ENCODE measurements at regions not wholly inside any gene's neighbourhood (a gene's known extent, or its start where the extent isn't known, plus 50 kb on each side); places are given as distances from the start of the nearest gene placed in this dataset.

GRCh38 chrX:13398839-13399238, 79.0 kb upstream of the ATXN3L start:
- Mint-ChIP-seq H3K27ac (ENCODE audit: unreplicated experiment) (no peak overlapping the region), H3K4me3 (ENCODE audit: unreplicated experiment) (no peak overlapping the region)

GRCh38 chrX:13397878-13398818, 78.3 kb upstream of the ATXN3L start:
- H3K27ac Mint-ChIP-seq (ENCODE audit: unreplicated experiment), result no peak overlapping the region
- H3K36me3 Mint-ChIP-seq (ENCODE audit: unreplicated experiment), result no peaks in the 10 kb centered on the region
- peaks cover 3% of the 10 kb centered on the region for H3K4me1 Mint-ChIP-seq (ENCODE audit: low read depth, unreplicated experiment)
- DNase-seq, result no peak
- peaks cover 1% of the 10 kb centered on the region for H3K27me3 Mint-ChIP-seq (ENCODE audit: unreplicated experiment)
- TF ChIP-seq CTCF (IDR thresholded peaks at IDR 0.05; ENCODE audit: partially characterized antibody, unreplicated experiment), result no peak
- H3K4me3 Mint-ChIP-seq (ENCODE audit: unreplicated experiment), result no peak overlapping the region
- H3K9me3 Mint-ChIP-seq (ENCODE audit: unreplicated experiment), result no peaks in the 10 kb centered on the region

More at GRCh38 chrX:13398839-13399238, 79.0 kb upstream of the ATXN3L start:
- DNase-seq, result no peak
- Mint-ChIP-seq H3K27me3 (ENCODE audit: unreplicated experiment) (peaks cover 3% of the 10 kb centered on the region), H3K36me3 (ENCODE audit: unreplicated experiment) (no peaks in the 10 kb centered on the region), H3K9me3 (ENCODE audit: unreplicated experiment) (no peaks in the 10 kb centered on the region), H3K4me1 (ENCODE audit: low read depth, unreplicated experiment) (peaks cover 7% of the 10 kb centered on the region)
- no peak for TF ChIP-seq CTCF (IDR thresholded peaks at IDR 0.05; ENCODE audit: partially characterized antibody, unreplicated experiment)

GRCh38 chrX:13396924-13397323, 77.1 kb upstream of the ATXN3L start:
- Mint-ChIP-seq H3K9me3 (ENCODE audit: unreplicated experiment) (no peaks in the 10 kb centered on the region), H3K27me3 (ENCODE audit: unreplicated experiment) (peaks cover 1% of the 10 kb centered on the region), H3K27ac (ENCODE audit: unreplicated experiment) (no peak overlapping the region), H3K36me3 (ENCODE audit: unreplicated experiment) (no peaks in the 10 kb centered on the region), H3K4me3 (ENCODE audit: unreplicated experiment) (no peak overlapping the region), H3K4me1 (ENCODE audit: low read depth, unreplicated experiment) (peaks cover 3% of the 10 kb centered on the region)
- no peak for DNase-seq
- TF ChIP-seq CTCF (IDR thresholded peaks at IDR 0.05; ENCODE audit: partially characterized antibody, unreplicated experiment), result no peak

GRCh38 chrX:13389501-13389900, 69.6 kb upstream of the ATXN3L start:
- H3K36me3 Mint-ChIP-seq (ENCODE audit: unreplicated experiment), result no peaks in the 10 kb centered on the region
- TF ChIP-seq CTCF (IDR thresholded peaks at IDR 0.05; ENCODE audit: partially characterized antibody, unreplicated experiment), result no peak

More at GRCh38 chrX:13389501-13389900, 69.6 kb upstream of the ATXN3L start:
- H3K27ac Mint-ChIP-seq (ENCODE audit: unreplicated experiment), result no peak overlapping the region
- peaks cover 5% of the 10 kb centered on the region for H3K9me3 Mint-ChIP-seq (ENCODE audit: unreplicated experiment)
- no peak for DNase-seq
- peaks cover 2% of the 10 kb centered on the region for H3K27me3 Mint-ChIP-seq (ENCODE audit: unreplicated experiment)
- peaks cover 10% of the 10 kb centered on the region for H3K4me1 Mint-ChIP-seq (ENCODE audit: low read depth, unreplicated experiment)
- H3K4me3 Mint-ChIP-seq (ENCODE audit: unreplicated experiment), result no peak overlapping the region
